ENCODE measurements at regions not wholly inside any gene's neighbourhood (a gene's known extent, or its start where the extent isn't known, plus 50 kb on each side); places are given as distances from the start of the nearest gene placed in this dataset.

- no peak for TF ChIP-seq CTCF (IDR thresholded peaks at IDR 0.05; ENCODE audit: unreplicated experiment)
- intact Hi-C loops (cut with micrococcal nuclease; ENCODE audit: unreplicated experiment): no loop called here
- no peak for DNase-seq
- Mint-ChIP-seq H3K27me3 (ENCODE audit: unreplicated experiment) (no peaks in the 10 kb centered on the region), H3K36me3 (ENCODE audit: insufficient read depth, unreplicated experiment) (no peaks in the 10 kb centered on the region), H3K4me1 (ENCODE audit: low read depth, unreplicated experiment) (peaks cover 43% of the 10 kb centered on the region), H3K27ac (ENCODE audit: unreplicated experiment) (peak overlapping the region; percentile 26), H3K4me3 (ENCODE audit: low read depth, unreplicated experiment) (no peak overlapping the region), H3K9me3 (ENCODE audit: low read depth, unreplicated experiment) (no peaks in the 10 kb centered on the region)
- CTCF ChIA-PET: no interaction called here
- BruUV-seq (replicated peaks): no TSS peak
These were observed 74.7 kb downstream of the SDC1 start for GRCh38 chr2:20150110-20150706.

- Mint-ChIP-seq H3K9me3 (ENCODE audit: low read depth, unreplicated experiment) (no peaks in the 10 kb centered on the region), H3K4me1 (ENCODE audit: low read depth, unreplicated experiment) (peaks cover 48% of the 10 kb centered on the region), H3K36me3 (ENCODE audit: insufficient read depth, unreplicated experiment) (no peaks in the 10 kb centered on the region), H3K27me3 (ENCODE audit: unreplicated experiment) (no peaks in the 10 kb centered on the region), H3K4me3 (ENCODE audit: low read depth, unreplicated experiment) (no peak overlapping the region), H3K27ac (ENCODE audit: unreplicated experiment) (peak overlapping the region; percentile 26)
- CTCF ChIA-PET: no interaction called here
- BruUV-seq (replicated peaks): no TSS peak
- DNase-seq: no peak
- intact Hi-C loops (cut with micrococcal nuclease; ENCODE audit: unreplicated experiment): no loop called here
- TF ChIP-seq CTCF (IDR thresholded peaks at IDR 0.05; ENCODE audit: unreplicated experiment): no peak
These were observed 75.3 kb downstream of the SDC1 start for GRCh38 chr2:20149703-20150030.

- H3K36me3 Mint-ChIP-seq (ENCODE audit: insufficient read depth, unreplicated experiment): no peaks in the 10 kb centered on the region
- peaks cover 54% of the 10 kb centered on the region for H3K4me1 Mint-ChIP-seq (ENCODE audit: low read depth, unreplicated experiment)
- no peak for DNase-seq
- no peaks in the 10 kb centered on the region for H3K9me3 Mint-ChIP-seq (ENCODE audit: low read depth, unreplicated experiment)
- no TSS peak for BruUV-seq (replicated peaks)
- intact Hi-C loops (cut with micrococcal nuclease; ENCODE audit: unreplicated experiment): no loop called here
- no peaks in the 10 kb centered on the region for H3K27me3 Mint-ChIP-seq (ENCODE audit: unreplicated experiment)
- CTCF ChIA-PET: no interaction called here
- TF ChIP-seq CTCF (IDR thresholded peaks at IDR 0.05; ENCODE audit: unreplicated experiment): no peak
- peak overlapping the region; percentile 26 for H3K27ac Mint-ChIP-seq (ENCODE audit: unreplicated experiment)
- no peak overlapping the region for H3K4me3 Mint-ChIP-seq (ENCODE audit: low read depth, unreplicated experiment)
These were observed 75.8 kb downstream of the SDC1 start for GRCh38 chr2:20148923-20149702.

GRCh38 chr2:20148426-20148922, 76.5 kb downstream of the SDC1 start:
- Mint-ChIP-seq H3K4me1 (ENCODE audit: low read depth, unreplicated experiment) (peaks cover 60% of the 10 kb centered on the region), H3K36me3 (ENCODE audit: insufficient read depth, unreplicated experiment) (no peaks in the 10 kb centered on the region), H3K27me3 (ENCODE audit: unreplicated experiment) (no peaks in the 10 kb centered on the region), H3K27ac (ENCODE audit: unreplicated experiment) (peak overlapping the region; percentile 26), H3K9me3 (ENCODE audit: low read depth, unreplicated experiment) (no peaks in the 10 kb centered on the region), H3K4me3 (ENCODE audit: low read depth, unreplicated experiment) (no peak overlapping the region)
- intact Hi-C loops (cut with micrococcal nuclease; ENCODE audit: unreplicated experiment): no loop called here
- CTCF ChIA-PET: no interaction called here
- TF ChIP-seq CTCF (IDR thresholded peaks at IDR 0.05; ENCODE audit: unreplicated experiment): no peak
- BruUV-seq (replicated peaks): no TSS peak
- no peak for DNase-seq

All from Calu3 (cell line).